Mesenchymal stem cell (in vitro differentiated cells and primary cell): ENCODE measurements at regions not wholly inside any gene's neighbourhood (a gene's known extent, or its start where the extent isn't known, plus 50 kb on each side); places are given as distances from the start of the nearest gene placed in this dataset.

ENCODE experiments used
- DNase-seq: peaks from one replicate; pipeline ENCODE4 v3.0.0-alpha.2; 2013
- H2AFZ ChIP-seq: one replicate; pipeline ENCODE4 v1.6.1; 2013; ENCODE audit warnings: low read depth, mild to moderate bottlenecking, control low read depth, inconsistent platforms, low read length, moderate library complexity
- H2AK5ac ChIP-seq: 2 replicates; pipeline ENCODE4 v1.6.1; 2013; ENCODE audit warnings: low read length, moderate library complexity, mild to moderate bottlenecking, inconsistent platforms; ENCODE audit not compliant: severe bottlenecking
- H2BK120ac ChIP-seq: one replicate; pipeline ENCODE4 v1.6.1; 2013; ENCODE audit warnings: low read depth, mild to moderate bottlenecking, inconsistent platforms, low read length, moderate library complexity
- H2BK12ac ChIP-seq, 2 experiments: one replicate each; pipeline ENCODE4 v1.6.1; 2013; ENCODE audit warnings: inconsistent platforms in 2 of 2, low read length in 2 of 2, mild to moderate bottlenecking in 2 of 2, moderate library complexity in 2 of 2, control low read depth in 1 of 2
- H2BK15ac ChIP-seq: one replicate; pipeline ENCODE4 v1.6.1; 2013; ENCODE audit warnings: mild to moderate bottlenecking, low read depth, inconsistent platforms; ENCODE audit not compliant: poor library complexity, severe bottlenecking
- H2BK5ac ChIP-seq: 2 replicates; pipeline ENCODE4 v1.6.1; 2013; ENCODE audit warnings: low read depth, mild to moderate bottlenecking, low read length, control low read depth, inconsistent platforms; ENCODE audit not compliant: poor library complexity, severe bottlenecking
- H3K14ac ChIP-seq, 2 experiments: one replicate each; pipeline ENCODE4 v1.6.1; 2013; ENCODE audit warnings: inconsistent platforms in 2 of 2, low read length in 2 of 2, control low read depth in 1 of 2, mild to moderate bottlenecking in 1 of 2, moderate library complexity in 1 of 2
- H3K18ac ChIP-seq, 2 experiments: one replicate each; pipeline ENCODE4 v1.6.1; 2013; ENCODE audit warnings: inconsistent platforms in 2 of 2, low read length in 2 of 2, control low read depth in 1 of 2, low read depth in 1 of 2, mild to moderate bottlenecking in 1 of 2
- H3K23ac ChIP-seq, 2 experiments: one replicate each; pipeline ENCODE4 v1.6.1; 2013; ENCODE audit warnings: inconsistent platforms in 2 of 2, low read length in 2 of 2, mild to moderate bottlenecking in 2 of 2, moderate library complexity in 2 of 2, control low read depth in 1 of 2
- H3K27ac ChIP-seq: 2 replicates; pipeline ENCODE4 v1.5.1; 2013; ENCODE audit warnings: mild to moderate bottlenecking, moderate library complexity, low read length, control low read depth, inconsistent platforms; ENCODE audit not compliant: poor library complexity, severe bottlenecking
- H3K27me3 ChIP-seq, 2 experiments: 2 replicates each; pipeline versions ENCODE4 v1.6.1 to v1.7.0; 2013; ENCODE audit warnings: low read length in 2 of 2, mild to moderate bottlenecking in 2 of 2, moderate library complexity in 2 of 2, control low read depth in 1 of 2, inconsistent platforms in 1 of 2; ENCODE audit not compliant: control insufficient read depth in 1 of 2, insufficient read depth in 1 of 2
- H3K36me3 ChIP-seq, 2 experiments: 2 replicates each; pipeline versions ENCODE4 v1.6.1 to v1.7.0; 2013; ENCODE audit warnings: low read length in 2 of 2, control low read depth in 1 of 2, inconsistent platforms in 1 of 2, low read depth in 1 of 2, mild to moderate bottlenecking in 1 of 2; ENCODE audit not compliant: insufficient read depth in 2 of 2, control insufficient read depth in 1 of 2
- H3K4ac ChIP-seq, 2 experiments: one replicate each; pipeline ENCODE4 v1.6.1; 2013; ENCODE audit warnings: inconsistent platforms in 2 of 2, low read length in 2 of 2, mild to moderate bottlenecking in 2 of 2, moderate library complexity in 2 of 2, control low read depth in 1 of 2, low read depth in 1 of 2
- H3K4me1 ChIP-seq: 2 replicates; pipeline ENCODE4 v1.6.1; 2013; ENCODE audit warnings: low read depth, low read length, control low read depth; ENCODE audit not compliant: control insufficient read depth, insufficient read depth
- H3K4me2 ChIP-seq: 2 replicates; pipeline ENCODE4 v1.6.1; 2013; ENCODE audit warnings: low read length, mild to moderate bottlenecking, inconsistent platforms; ENCODE audit not compliant: poor library complexity, severe bottlenecking
- H3K4me3 ChIP-seq, 2 experiments: 2 replicates each; pipeline versions ENCODE4 v1.5.1 to v1.7.0; 2013; ENCODE audit warnings: low read length in 2 of 2, mild to moderate bottlenecking in 2 of 2, control low read depth in 1 of 2, low read depth in 1 of 2; ENCODE audit not compliant: insufficient read depth in 1 of 2
- H3K79me1 ChIP-seq: replicated peaks from 2 replicates; pipeline ENCODE4 v1.6.1; 2013; ENCODE audit warnings: mild to moderate bottlenecking, control low read depth, low read length, inconsistent platforms; ENCODE audit not compliant: poor library complexity, severe bottlenecking
- H3K9ac ChIP-seq: 2 replicates; pipeline ENCODE4 v1.7.0; 2013; ENCODE audit warnings: mild to moderate bottlenecking, low read length, moderate library complexity
- H3K9me3 ChIP-seq: 2 replicates; pipeline ENCODE4 v1.7.0; 2013; ENCODE audit warnings: mild to moderate bottlenecking, low read length; ENCODE audit not compliant: control insufficient read depth
- H4K8ac ChIP-seq: one replicate; pipeline ENCODE4 v1.6.1; 2013; ENCODE audit warnings: inconsistent platforms, mild to moderate bottlenecking, low read length, moderate library complexity
- H4K91ac ChIP-seq: one replicate; pipeline ENCODE4 v1.6.1; 2013; ENCODE audit warnings: mild to moderate bottlenecking, low read length, inconsistent platforms
- WGBS: methylation state at CpG from one replicate; pipeline ENCODE4 v1.1.7; 2013; ENCODE audit warnings: mixed read lengths; 5-methylcytosine and 5-hydroxymethylcytosine counted together

DNA sequence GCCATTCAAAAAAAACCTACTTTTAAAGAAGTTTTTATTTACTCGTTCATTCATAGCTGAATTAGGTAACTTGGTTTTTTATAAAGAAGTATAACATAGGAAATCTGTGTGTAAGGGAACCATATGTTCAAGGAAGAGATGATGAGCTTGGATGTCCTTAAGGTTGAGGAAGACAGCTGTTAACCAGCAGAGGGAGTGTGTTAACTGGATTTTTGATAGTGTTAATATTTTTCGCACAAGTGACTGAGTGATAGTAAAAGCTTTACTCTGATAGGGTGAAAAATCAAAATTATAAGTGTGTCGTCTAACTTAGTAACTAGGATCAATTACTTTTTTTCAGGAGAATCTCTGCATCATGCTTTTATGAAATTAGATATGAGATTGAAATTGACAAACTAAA, 134.7 kb downstream of the ARL5B start:
- Histone ChIP-seq H3K4me1 (no peaks in the 10 kb centered on the region), H3K18ac (no peak overlapping the region), H3K4me3 (no peak overlapping the region), H3K14ac (no peak overlapping the region), H2AK5ac (no peak overlapping the region), H3K36me3 (no peaks in the 10 kb centered on the region), H3K4ac (no peak overlapping the region), H4K91ac (no peak overlapping the region), H2BK15ac (no peak overlapping the region), H2AFZ (no peak overlapping the region), H4K8ac (no peak overlapping the region), H3K27ac (no peak overlapping the region), H3K4me2 (no peak overlapping the region), H2BK120ac (no peak overlapping the region), H3K9me3 (no peaks in the 10 kb centered on the region), H3K23ac (no peak overlapping the region), H2BK12ac (no peak overlapping the region), H3K27me3 (no peaks in the 10 kb centered on the region), H3K79me1 (no peaks in the 10 kb centered on the region), H2BK5ac (no peak overlapping the region), H3K9ac (no peak overlapping the region)
- 92% methylated on average over 3 of the region's 3 CpGs for WGBS
- no peak for DNase-seq

DNA sequence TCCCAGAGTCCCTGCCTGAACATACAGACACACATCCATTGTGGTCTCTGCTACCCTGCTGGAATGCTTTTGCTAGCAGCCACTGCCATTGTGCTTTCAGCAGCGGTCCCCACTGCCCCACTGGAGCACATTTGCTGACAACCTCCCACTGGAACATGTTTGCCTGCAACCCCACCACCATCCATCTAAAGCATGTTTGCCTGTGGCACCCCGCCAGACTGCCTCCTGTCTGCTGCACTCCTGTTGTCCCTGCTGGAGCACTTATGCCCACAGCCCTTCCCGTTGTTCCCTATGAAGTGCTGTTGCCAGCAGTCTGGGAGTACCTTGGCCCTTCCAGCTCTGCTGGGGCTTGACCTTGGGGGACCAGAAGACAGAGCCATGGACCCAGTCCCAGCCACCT, 136.3 kb downstream of the ARL5B start:
- no peak overlapping the region for H2AK5ac ChIP-seq
- no peak overlapping the region for H3K27ac ChIP-seq
- no peaks in the 10 kb centered on the region for H3K27me3 ChIP-seq
- H3K4me1 ChIP-seq = no peaks in the 10 kb centered on the region
- no peak overlapping the region for H2AFZ ChIP-seq
- H2BK120ac ChIP-seq = no peak overlapping the region
- H2BK12ac ChIP-seq = no peak overlapping the region
- H2BK15ac ChIP-seq = no peak overlapping the region
- H3K4ac ChIP-seq = no peak overlapping the region
- no peak overlapping the region for H3K18ac ChIP-seq
- no peak overlapping the region for H4K91ac ChIP-seq
- H3K79me1 ChIP-seq = no peaks in the 10 kb centered on the region
- no peaks in the 10 kb centered on the region for H3K36me3 ChIP-seq
- H4K8ac ChIP-seq = no peak overlapping the region
- DNase-seq = no peak
- H3K14ac ChIP-seq = no peak overlapping the region
- H3K9ac ChIP-seq = no peak overlapping the region
- H2BK5ac ChIP-seq = no peak overlapping the region
- H3K23ac ChIP-seq = no peak overlapping the region
- no peak overlapping the region for H3K4me3 ChIP-seq
- no peaks in the 10 kb centered on the region for H3K9me3 ChIP-seq
- no peak overlapping the region for H3K4me2 ChIP-seq
- 66% methylated on average over 3 of the region's 3 CpGs for WGBS

DNA sequence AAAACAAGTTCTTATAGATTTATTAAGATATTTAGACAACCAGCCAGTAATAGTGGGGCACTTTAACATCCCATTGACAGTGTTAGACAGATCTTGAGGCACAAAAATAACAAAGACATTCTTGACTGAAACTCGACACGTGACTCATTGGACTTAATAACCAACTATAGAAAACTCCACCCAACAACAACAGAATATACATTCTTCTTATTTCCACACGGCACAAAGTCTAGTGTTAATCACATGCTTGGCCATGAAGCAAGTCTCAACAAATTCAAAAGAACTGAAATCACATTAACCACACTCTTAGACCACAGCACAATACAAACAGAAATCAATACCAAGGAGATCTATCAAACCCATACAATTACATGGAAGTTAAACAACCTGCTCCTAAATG, 138.1 kb downstream of the ARL5B start:
- H3K18ac ChIP-seq = no peak overlapping the region
- H2AK5ac ChIP-seq = no peak overlapping the region
- H2BK15ac ChIP-seq = no peak overlapping the region
- no peak overlapping the region for H4K91ac ChIP-seq
- no peak overlapping the region for H3K27ac ChIP-seq
- H2BK120ac ChIP-seq = no peak overlapping the region
- H2AFZ ChIP-seq = no peak overlapping the region
- H3K4me1 ChIP-seq = no peaks in the 10 kb centered on the region
- H3K14ac ChIP-seq = no peak overlapping the region
- no peak overlapping the region for H2BK12ac ChIP-seq
- no peaks in the 10 kb centered on the region for H3K27me3 ChIP-seq
- 74% methylated on average over 3 of the region's 3 CpGs for WGBS
- H3K9me3 ChIP-seq = no peaks in the 10 kb centered on the region
- H2BK5ac ChIP-seq = no peak overlapping the region
- no peak overlapping the region for H3K4ac ChIP-seq
- no peak for DNase-seq
- H3K9ac ChIP-seq = no peak overlapping the region
- H3K4me3 ChIP-seq = no peak overlapping the region
- H3K23ac ChIP-seq = no peak overlapping the region
- no peaks in the 10 kb centered on the region for H3K36me3 ChIP-seq
- no peak overlapping the region for H4K8ac ChIP-seq
- no peak overlapping the region for H3K4me2 ChIP-seq
- H3K79me1 ChIP-seq = no peaks in the 10 kb centered on the region

DNA sequence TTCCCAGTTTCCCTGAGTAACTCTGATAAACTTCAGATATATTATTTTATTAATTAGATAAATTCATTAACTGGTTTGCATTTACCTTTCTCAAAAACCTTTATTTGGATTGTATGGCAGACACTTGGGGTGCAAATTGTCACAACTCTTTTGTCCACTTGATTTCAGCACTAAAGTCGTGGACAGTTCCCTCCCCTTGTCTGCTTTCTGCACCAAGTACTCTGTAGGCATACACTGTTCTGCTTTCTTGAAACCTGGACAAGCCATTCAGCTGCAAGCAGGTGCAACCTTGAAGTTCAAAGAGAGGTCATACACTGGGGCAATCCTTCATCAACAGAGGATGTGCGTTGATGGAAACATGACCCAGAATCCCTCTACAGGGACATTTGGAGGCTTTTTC, 162.9 kb downstream of the ARL5B start:
- no peak overlapping the region for H2BK5ac ChIP-seq
- no peak overlapping the region for H3K23ac ChIP-seq
- no peak overlapping the region for H4K8ac ChIP-seq
- H3K9me3 ChIP-seq = peaks cover 5% of the 10 kb centered on the region
- no peak overlapping the region for H3K4me2 ChIP-seq
- H3K36me3 ChIP-seq = no peaks in the 10 kb centered on the region
- no peak overlapping the region for H3K14ac ChIP-seq
- H3K27ac ChIP-seq = no peak overlapping the region
- DNase-seq = peak; percentile 0
- WGBS = 50% methylated on average over 2 of the region's 2 CpGs
- H2AFZ ChIP-seq = no peak overlapping the region
- no peak overlapping the region for H2BK15ac ChIP-seq
- no peaks in the 10 kb centered on the region for H3K79me1 ChIP-seq
- no peak overlapping the region for H3K9ac ChIP-seq
- H2AK5ac ChIP-seq = no peak overlapping the region
- no peak overlapping the region for H3K18ac ChIP-seq
- no peaks in the 10 kb centered on the region for H3K27me3 ChIP-seq
- no peak overlapping the region for H3K4me3 ChIP-seq
- H2BK12ac ChIP-seq = no peak overlapping the region
- H4K91ac ChIP-seq = no peak overlapping the region
- H3K4me1 ChIP-seq = no peaks in the 10 kb centered on the region
- no peak overlapping the region for H2BK120ac ChIP-seq
- H3K4ac ChIP-seq = no peak overlapping the region
